HFF-Myc (cell line): ENCODE measurements at regions not wholly inside any gene's neighbourhood (a gene's known extent, or its start where the extent isn't known, plus 50 kb on each side); places are given as distances from the start of the nearest gene placed in this dataset.
"Not testable (repeated sequence)": the region's sequence is repeated elsewhere in the genome, so short reads cannot be mapped to it uniquely, and the experiment has no call there.

Experiments used
- DNase-seq: peaks from one replicate; pipeline ENCODE4 v3.0.0-alpha.2; 2011; ENCODE audit warnings: low read depth; ENCODE audit errors: extremely low read depth
- H3K4me3 ChIP-seq: replicated peaks from 2 replicates; pipeline ENCODE4 v1.5.1; 2011; ENCODE audit warnings: low read depth, mild to moderate bottlenecking, control low read depth, low read length
- CTCF ChIP-seq: IDR thresholded peaks from 2 replicates; pipeline ENCODE4 v1.5.1; 2012; ENCODE audit warnings: mild to moderate bottlenecking, low read depth, low read length, control low read depth; ENCODE audit errors: missing control alignments

- no peak for DNase-seq
- H3K4me3 ChIP-seq = no peak overlapping the region
- TF ChIP-seq CTCF = no peak
Measured at GRCh38 chr3:152650177-152650576, 184.8 kb upstream of the P2RY1 start.

- DNase-seq, H3K4me3 ChIP-seq: not testable (repeated sequence)
Measured at GRCh38 chr3:152650923-152651322, 184.0 kb upstream of the P2RY1 start.

GRCh38 chr3:152656214-152656971, 178.5 kb upstream of the P2RY1 start:
- no peak for TF ChIP-seq CTCF
- H3K4me3 ChIP-seq = no peak overlapping the region
- DNase-seq = no peak

GRCh38 chr3:152656972-152657355, 178.0 kb upstream of the P2RY1 start:
- no peak overlapping the region for H3K4me3 ChIP-seq
- DNase-seq = no peak
- no peak for TF ChIP-seq CTCF

GRCh38 chr3:152658977-152659720, 175.8 kb upstream of the P2RY1 start:
- no peak for TF ChIP-seq CTCF
- H3K4me3 ChIP-seq = no peak overlapping the region
- no peak for DNase-seq

- no peak overlapping the region for H3K4me3 ChIP-seq
- no peak for TF ChIP-seq CTCF
- DNase-seq = no peak
Measured at GRCh38 chr3:152662157-152662556, 172.8 kb upstream of the P2RY1 start.

- DNase-seq = no peak
- no peak overlapping the region for H3K4me3 ChIP-seq
- no peak for TF ChIP-seq CTCF
Measured at GRCh38 chr3:152664766-152665165, 170.2 kb upstream of the P2RY1 start.
